ENCODE measurements at regions not wholly inside any gene's neighbourhood (a gene's known extent, or its start where the extent isn't known, plus 50 kb on each side); places are given as distances from the start of the nearest gene placed in this dataset.

DNA sequence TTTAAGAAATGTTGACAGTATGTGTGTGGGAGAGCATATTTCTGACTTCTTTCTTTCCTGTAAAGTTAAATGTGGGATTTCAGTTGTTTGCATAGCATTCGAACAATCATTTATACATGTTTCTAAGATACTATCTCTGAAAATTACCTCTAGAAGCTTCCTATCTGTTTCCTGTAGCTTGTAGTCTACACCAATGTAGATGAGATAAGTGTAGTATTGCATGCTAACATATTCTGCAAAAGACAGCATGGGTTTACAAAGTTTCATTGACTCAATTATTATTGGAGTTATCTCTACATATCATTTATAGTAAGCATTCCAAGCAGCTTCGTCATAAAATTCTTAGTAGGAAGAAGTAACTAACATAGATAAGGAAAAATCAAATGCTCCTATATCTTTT lies 98.9 kb upstream of the DPYD start:
- no peak for DNase-seq

- DNase-seq = no peak
Observed at GRCh38 chr1:98018074-98018473, 97.2 kb upstream of the DPYD start.

DNA sequence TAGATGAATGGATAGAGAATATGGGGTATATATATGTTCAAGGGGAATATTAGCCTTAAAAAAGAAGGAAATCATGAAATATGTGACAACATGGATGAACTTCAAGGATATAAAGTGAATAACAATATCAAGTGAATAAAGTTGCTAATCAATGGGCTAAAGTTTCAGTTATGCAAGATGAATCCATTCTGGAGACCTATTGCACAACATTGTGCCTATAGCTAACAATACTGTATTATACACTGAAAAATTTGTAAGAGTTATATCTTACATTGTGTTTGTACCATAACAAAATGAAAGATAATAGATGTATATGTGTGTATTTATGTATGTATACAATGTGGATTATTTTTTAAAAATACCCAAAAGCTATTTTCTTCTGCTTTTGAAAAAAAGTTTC lies 96.3 kb upstream of the DPYD start:
- no peak for DNase-seq

DNA sequence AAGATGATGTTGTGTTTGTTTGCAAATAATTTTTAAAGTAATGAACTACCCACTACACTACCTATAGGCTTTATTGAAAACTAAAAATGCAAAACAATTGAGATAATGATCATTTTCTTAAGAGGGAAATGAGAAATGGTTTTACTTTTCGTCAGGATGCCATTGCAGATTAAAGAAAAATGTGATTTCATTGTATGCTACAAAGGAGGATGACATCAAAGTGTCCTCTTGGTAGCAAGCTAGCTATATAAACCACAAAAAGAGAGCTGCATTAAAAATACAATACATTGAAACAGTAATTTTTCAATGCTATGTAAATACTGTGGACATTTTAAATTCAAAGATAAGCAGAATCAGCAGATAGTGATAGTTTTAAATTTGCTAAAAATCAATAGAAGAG lies 87.5 kb upstream of the DPYD start:
- no peak for DNase-seq

DNA sequence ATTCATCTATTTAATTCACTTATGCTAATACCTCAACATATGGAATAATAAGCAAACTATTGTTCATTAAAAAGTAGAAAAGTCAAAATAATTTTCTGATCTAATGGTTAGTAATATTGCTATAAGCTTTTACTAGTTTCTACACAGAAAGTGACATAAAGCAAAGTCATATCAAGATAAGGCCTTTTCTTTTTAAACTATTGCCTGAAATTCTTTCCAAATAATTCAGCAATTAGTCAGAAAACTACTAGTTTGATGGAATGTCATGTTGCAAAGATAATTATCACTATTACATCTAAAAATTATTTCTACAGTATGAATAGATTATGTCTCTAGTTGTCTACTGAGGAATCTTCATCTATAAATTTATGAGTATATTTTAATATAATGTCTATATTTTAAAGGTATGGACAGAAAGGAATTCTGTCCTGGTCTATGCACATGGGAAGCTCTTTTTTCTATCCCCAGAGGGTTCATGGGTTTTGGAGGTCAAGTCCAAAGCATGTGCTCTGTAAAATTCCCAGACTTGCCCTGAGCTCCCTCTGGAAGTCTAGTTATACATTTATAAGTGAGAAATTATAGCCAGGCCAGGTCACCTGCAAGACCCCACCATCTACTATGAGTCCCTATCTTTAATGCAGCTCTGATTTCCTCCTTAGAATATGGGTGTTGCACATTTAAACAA lies 84.6 kb upstream of the DPYD start:
- DNase-seq = no peak

DNA sequence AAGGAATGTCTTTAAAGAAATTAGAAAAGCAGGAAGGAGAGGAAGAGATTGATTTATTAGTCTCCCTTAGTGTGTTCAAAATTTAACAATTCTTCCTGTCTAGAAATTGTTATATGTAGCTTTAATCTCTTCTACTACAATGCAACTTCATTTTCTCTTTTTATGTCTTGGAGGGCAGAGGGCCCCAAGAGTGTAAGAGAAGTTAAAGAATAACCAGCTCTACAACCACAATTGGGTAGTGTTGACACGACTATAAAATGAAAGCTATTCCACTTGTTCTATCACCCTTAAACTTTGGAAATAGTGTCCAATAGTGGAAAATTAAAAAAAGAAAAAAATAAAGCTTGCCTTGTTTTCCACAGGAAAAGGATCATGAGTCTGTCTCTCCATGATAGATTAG lies 82.6 kb upstream of the DPYD start:
- DNase-seq = no peak

- DNase-seq = no peak
Observed at GRCh38 chr1:98002288-98002687, 81.5 kb upstream of the DPYD start.

- no peak for DNase-seq
Observed at GRCh38 chr1:98001764-98002163, 80.9 kb upstream of the DPYD start.

DNA sequence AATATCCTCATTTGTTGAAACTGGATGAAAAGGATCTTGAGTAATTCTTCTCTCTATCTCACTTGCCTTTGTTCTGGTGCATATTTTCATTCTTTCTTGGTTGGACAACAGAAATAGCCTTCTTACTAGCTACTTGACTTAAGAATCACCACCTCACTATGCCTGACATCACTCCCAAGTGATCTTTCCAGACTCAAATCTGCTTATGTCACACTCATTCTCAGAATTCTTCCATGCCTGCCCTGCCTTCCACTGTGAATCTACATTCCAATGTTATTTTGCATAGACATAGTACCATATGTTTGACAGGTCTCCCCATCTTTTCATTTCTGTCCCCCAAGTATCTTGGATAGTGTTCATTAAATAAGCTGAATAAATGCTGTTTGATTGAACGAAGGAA lies 78.5 kb upstream of the DPYD start:
- DNase-seq = no peak

- DNase-seq = no peak
Observed at GRCh38 chr1:97996880-97997279, 76.0 kb upstream of the DPYD start.

DNA sequence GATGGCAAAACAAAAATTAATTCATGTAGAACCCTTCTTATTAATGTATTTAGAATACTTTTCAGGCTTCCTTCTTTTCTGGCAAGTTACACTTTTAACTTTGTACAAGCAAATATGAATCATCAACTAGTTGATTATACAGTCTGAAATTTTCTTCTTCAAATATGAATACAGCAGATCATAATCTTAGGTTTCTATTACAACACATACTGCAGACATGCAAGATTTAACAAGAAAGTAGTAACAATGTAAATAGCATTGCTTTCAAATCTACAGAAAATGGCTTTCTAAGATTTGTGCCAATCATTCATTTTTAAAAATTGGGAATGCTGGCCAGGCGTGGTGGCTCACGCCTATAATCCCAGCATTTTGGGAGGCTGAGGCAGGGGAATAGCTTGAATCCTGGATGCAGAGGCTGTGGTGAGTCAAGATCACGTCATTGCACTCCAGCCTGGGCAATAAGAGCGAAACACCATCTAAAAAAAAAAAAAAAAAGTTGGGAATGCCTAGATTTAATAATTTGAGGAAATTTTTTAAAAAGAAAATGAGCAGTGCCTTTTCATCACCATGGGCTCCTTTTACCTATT lies 68.4 kb upstream of the DPYD start:
- no peak for DNase-seq

- no peak for DNase-seq
Observed at GRCh38 chr1:97986041-97987005, 65.5 kb upstream of the DPYD start.

DNA sequence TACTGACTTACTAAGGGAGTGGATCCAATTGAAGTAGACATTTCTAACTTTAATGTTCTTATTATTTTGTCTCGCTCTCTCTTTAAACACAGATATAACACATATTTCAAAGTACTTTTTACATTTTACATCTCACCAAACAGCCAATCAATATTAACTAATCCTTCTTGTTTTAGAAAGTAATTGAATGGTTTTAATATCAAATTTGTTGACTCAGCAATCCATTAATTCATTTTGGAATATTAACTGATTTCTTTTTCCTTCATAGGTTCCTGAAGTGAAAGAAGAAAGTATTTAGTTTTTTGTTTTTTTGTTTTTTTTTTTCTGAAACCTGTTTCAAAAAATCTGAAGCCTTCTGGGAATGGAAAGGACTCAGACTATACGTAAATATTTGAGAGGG lies 62.3 kb upstream of the DPYD start:
- no peak for DNase-seq

- no peak for DNase-seq
Observed at GRCh38 chr1:97980530-97980929, 59.7 kb upstream of the DPYD start.

DNA sequence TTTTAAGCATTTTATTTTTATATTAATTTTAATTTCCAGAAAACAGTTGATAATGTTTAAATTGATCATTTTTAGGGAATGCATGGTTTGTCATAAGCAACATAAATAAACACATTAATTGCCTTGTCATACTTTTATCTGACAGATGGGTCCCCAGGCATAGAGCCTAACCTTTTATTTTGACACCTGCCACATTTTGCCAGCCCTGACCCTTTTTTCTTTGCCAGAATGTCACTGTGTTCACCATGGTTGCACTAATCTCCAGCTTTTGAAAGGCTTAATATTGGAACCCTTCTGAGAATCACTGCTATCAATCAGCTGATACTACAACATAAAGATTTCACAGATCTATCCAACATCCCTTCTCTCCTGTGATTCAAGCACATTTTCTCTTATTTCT lies 56.0 kb upstream of the DPYD start:
- peak; percentile 79 for DNase-seq

All from NCI-H82 (cell line).